Gastroesophageal sphincter (tissue), 4 donors: ENCODE measurements at regions not wholly inside any gene's neighbourhood (a gene's known extent, or its start where the extent isn't known, plus 50 kb on each side); places are given as distances from the start of the nearest gene placed in this dataset.

ENCODE experiments used
- ATAC-seq: fragments of 150-250 bp; one replicate; pipeline ENCODE4 v1.9.1; 2016; ENCODE audit warnings: mild to moderate bottlenecking, moderate library complexity
- H3K27ac ChIP-seq, 4 donors: fragments of 200-600 bp; sonication (generic) in 3 of 4; 1 replicate in 3 of 4; 2 replicates in 1 of 4; pipeline ENCODE4 v1.5.1; 2016 to 2019
- H3K27me3 ChIP-seq: fragments of 200-600 bp; sonication (generic); one replicate; pipeline ENCODE4 v1.5.1; 2019
- H3K36me3 ChIP-seq, 2 donors: fragments of 200-600 bp; sonication (generic); one replicate each; pipeline ENCODE4 v1.5.1; 2019; ENCODE audit warnings: control low read depth in 1 of 2
- H3K4me1 ChIP-seq, 3 donors: fragments of 200-600 bp; sonication (generic); 1 replicate in 2 of 3; 2 replicates in 1 of 3; pipeline ENCODE4 v1.5.1; 2016 to 2019; ENCODE audit warnings: control low read depth in 2 of 3
- H3K4me3 ChIP-seq, 2 donors: fragments of 200-600 bp; sonication (generic); one replicate each; pipeline ENCODE4 v1.5.1; 2019; ENCODE audit warnings: mild to moderate bottlenecking in 1 of 2, moderate library complexity in 1 of 2
- H3K9me3 ChIP-seq, 3 donors: fragments of 200-600 bp; sonication (generic); one replicate each; pipeline ENCODE4 v1.5.1; 2017 to 2019; ENCODE audit warnings: control low read depth in 2 of 3
- CTCF ChIP-seq, 4 experiments: fragments of 200-600 bp in 2 of 4; fragments of 450-650 bp in 2 of 4; sonication (generic) in 1 of 4; IDR thresholded peaks; one replicate each; pipeline ENCODE4 v1.5.1; 2017 to 2019; ENCODE audit warnings: antibody characterized with exemption in 4 of 4, mild to moderate bottlenecking in 2 of 4, moderate library complexity in 2 of 4
- EP300 ChIP-seq: sonication (generic); formaldehyde crosslinking; IDR thresholded peaks from one replicate; pipeline ENCODE4 v1.6.1; 2017; ENCODE audit warnings: antibody characterized with exemption, mild to moderate bottlenecking
- POLR2A ChIP-seq, 2 donors: fragments of 450-650 bp; IDR thresholded peaks; one replicate each; pipeline ENCODE4 v1.6.1; 2017; ENCODE audit warnings: antibody characterized with exemption in 2 of 2, mild to moderate bottlenecking in 2 of 2, moderate library complexity in 1 of 2
- POLR2AphosphoS5 ChIP-seq: sonication (generic); formaldehyde crosslinking; IDR thresholded peaks from one replicate; pipeline ENCODE4 v1.6.1; 2017; ENCODE audit warnings: antibody characterized with exemption
- WGBS, 2 donors: methylation state at CpG; one replicate each; pipeline ENCODE4 v1.1.5; 2018; ENCODE audit warnings: low coverage in 1 of 2; 5-methylcytosine and 5-hydroxymethylcytosine counted together

- 89 to 93% methylated on average over 2 to 6 of the region's 12 CpGs for WGBS, 2 donors
- no peak overlapping the region for H3K27ac ChIP-seq
These were observed 82.8 kb downstream of the SLC25A47 start for GRCh38 chr14:100405760-100406455.

GRCh38 chr14:100406505-100407131, 83.5 kb downstream of the SLC25A47 start:
- TF ChIP-seq POLR2A (IDR thresholded peaks at IDR 0.05), result no peak
- no peak for TF ChIP-seq CTCF (IDR thresholded peaks at IDR 0.05)
- no peak for TF ChIP-seq POLR2AphosphoS5
- TF ChIP-seq EP300, result no peak
- WGBS, 2 donors, result 73 to 87% methylated on average over 2 to 9 of the region's 10 CpGs
- Histone ChIP-seq H3K4me1 (peaks cover 0 to 26% (median 4%) of the 10 kb centered on the region in 3 donors), H3K9me3 (no peaks in the 10 kb centered on the region), H3K36me3 (no peaks in the 10 kb centered on the region), H3K27ac (no peak overlapping the region), H3K4me3 (no peak overlapping the region), H3K27me3 (no peaks in the 10 kb centered on the region)
- peak; percentile 57 for ATAC-seq

More at GRCh38 chr14:100405760-100406455, 82.8 kb downstream of the SLC25A47 start:
- Histone ChIP-seq H3K9me3 (no peaks in the 10 kb centered on the region), H3K4me1 (peaks cover 0 to 26% (median 4%) of the 10 kb centered on the region in 3 donors), H3K27me3 (no peaks in the 10 kb centered on the region), H3K4me3 (no peak overlapping the region), H3K36me3 (no peaks in the 10 kb centered on the region)
- TF ChIP-seq POLR2AphosphoS5, result no peak
- no peak for TF ChIP-seq CTCF (IDR thresholded peaks at IDR 0.05)
- no peak for TF ChIP-seq EP300
- no peak for TF ChIP-seq POLR2A (IDR thresholded peaks at IDR 0.05)
- ATAC-seq, result no peak

- Histone ChIP-seq H3K27ac (no peak overlapping the region), H3K4me1 (peaks cover 0 to 17% (median 4%) of the 10 kb centered on the region in 3 donors), H3K36me3 (no peaks in the 10 kb centered on the region), H3K27me3 (no peaks in the 10 kb centered on the region), H3K4me3 (no peak overlapping the region), H3K9me3 (no peaks in the 10 kb centered on the region)
- TF ChIP-seq POLR2A (IDR thresholded peaks at IDR 0.05) (no peak), POLR2AphosphoS5 (no peak)
- ATAC-seq, result no peak
- WGBS, 2 donors, result 80 to 90% methylated on average over 2 to 4 of the region's 11 CpGs
These were observed 84.4 kb downstream of the SLC25A47 start for GRCh38 chr14:100407376-100408102.

GRCh38 chr14:100408350-100409002, 85.3 kb downstream of the SLC25A47 start:
- Histone ChIP-seq H3K4me3 (no peak overlapping the region), H3K27me3 (no peaks in the 10 kb centered on the region), H3K9me3 (no peaks in the 10 kb centered on the region), H3K27ac (no peak overlapping the region), H3K36me3 (no peaks in the 10 kb centered on the region), H3K4me1 (peaks cover 0 to 11% (median 4%) of the 10 kb centered on the region in 3 donors)
- TF ChIP-seq CTCF (IDR thresholded peaks at IDR 0.05), result no peak
- no peak for TF ChIP-seq EP300
- no peak for TF ChIP-seq POLR2AphosphoS5
- TF ChIP-seq POLR2A (IDR thresholded peaks at IDR 0.05), result no peak
- WGBS, 2 donors, result 79 to 92% methylated on average over 8 to 10 of the region's 10 CpGs
- no peak for ATAC-seq

GRCh38 chr14:100409003-100409360, 85.8 kb downstream of the SLC25A47 start:
- Histone ChIP-seq H3K36me3 (no peaks in the 10 kb centered on the region), H3K27me3 (no peaks in the 10 kb centered on the region), H3K27ac (no peak overlapping the region), H3K4me3 (no peak overlapping the region), H3K9me3 (no peaks in the 10 kb centered on the region), H3K4me1 (peaks cover 0 to 11% (median 4%) of the 10 kb centered on the region in 3 donors)
- WGBS, 2 donors, result 83% methylated on average over 4 of the region's 6 CpGs; no CpG with 5 or more reads in 1 of the 2 donors
- ATAC-seq, result no peak
- TF ChIP-seq POLR2A (IDR thresholded peaks at IDR 0.05) (no peak), EP300 (no peak), POLR2AphosphoS5 (no peak), CTCF (IDR thresholded peaks at IDR 0.05) (no peak)
